ENCODE measurements at regions not wholly inside any gene's neighbourhood (a gene's known extent, or its start where the extent isn't known, plus 50 kb on each side); places are given as distances from the start of the nearest gene placed in this dataset.

DNA sequence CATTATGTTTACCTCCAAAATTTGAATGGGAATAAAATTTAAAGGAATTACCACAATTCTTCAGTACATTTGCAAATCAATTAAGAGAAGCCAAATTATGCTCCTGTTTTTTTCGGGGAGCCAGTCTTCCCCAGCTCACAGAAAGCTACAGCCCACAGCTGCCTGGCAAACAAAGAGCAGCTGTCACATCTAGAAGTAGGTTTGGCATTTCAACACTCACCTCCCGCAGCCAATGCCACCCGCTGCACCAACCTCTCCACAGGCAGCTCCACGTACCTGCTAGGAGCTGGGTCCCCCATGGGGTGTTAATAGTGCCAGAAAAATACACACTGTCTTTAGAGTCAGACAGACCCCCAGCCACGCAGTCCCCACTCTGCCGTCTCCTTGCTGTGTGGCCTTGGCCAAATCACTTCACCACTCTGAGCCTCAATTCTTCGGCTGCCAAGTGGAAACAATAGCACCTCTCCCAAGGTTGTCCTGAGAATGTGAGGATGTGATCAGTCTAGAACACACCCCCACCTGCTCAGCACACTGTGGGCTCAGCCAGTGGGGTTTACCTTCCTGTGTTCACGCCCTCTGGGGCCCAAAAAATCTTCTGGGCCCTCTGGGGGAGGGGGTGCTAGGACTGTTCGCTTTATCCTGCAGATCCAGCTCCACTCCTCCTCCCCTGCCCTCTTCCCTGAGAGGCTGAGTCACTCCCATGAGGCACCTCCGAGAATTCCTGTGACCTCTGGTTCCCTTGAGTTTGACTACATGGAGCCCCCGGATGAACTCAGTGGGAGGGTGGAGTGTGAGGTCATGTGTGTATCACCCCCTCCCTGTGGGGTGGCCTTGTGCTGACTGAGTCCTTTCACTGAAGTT, 204.3 kb upstream of the GRIK3 start:
- H4K91ac ChIP-seq (ENCODE audit: insufficient read length, low read depth, low read length) = no peak overlapping the region
- no peak overlapping the region for H3K56ac ChIP-seq (ENCODE audit: insufficient read length, low read depth, low read length)
- no peaks in the 10 kb centered on the region for H4K20me1 ChIP-seq (ENCODE audit: control insufficient read depth, insufficient read depth, insufficient read length)
- no peak overlapping the region for H3K4me2 ChIP-seq (ENCODE audit: insufficient read depth, insufficient read length, low read length)
- H2BK15ac ChIP-seq (ENCODE audit: low read depth, low read length) = no peak overlapping the region
- 0 out of 7 replicates have a peak overlapping the region, but pooled peaks of 1 of the 3 experiments have one; percentile 57 for H3K27ac Mint-ChIP-seq
- DNase-seq = no peak
- H3T11ph ChIP-seq (ENCODE audit: low read length) = no peak overlapping the region
- H2BK20ac ChIP-seq (ENCODE audit: low read depth, low read length, poor library complexity, severe bottlenecking) = no peak overlapping the region
- no CpG with 5 or more reads among the region's 11 CpGs for WGBS (ENCODE audit: extremely low coverage, insufficient read length, low lambda C conversion rate)
- H3K23me2 ChIP-seq (ENCODE audit: insufficient read length, low read depth, low read length, poor library complexity, severe bottlenecking) = no peaks in the 10 kb centered on the region
- no peak overlapping the region for H2AK5ac ChIP-seq (ENCODE audit: insufficient read length, low read length)
- H3K27me3 ChIP-seq (ENCODE audit: insufficient read depth, low read length) = no peaks in the 10 kb centered on the region; the same call in 1 of the 2 replicates
- no peak overlapping the region for H4K5ac ChIP-seq (ENCODE audit: insufficient read length, low read depth, low read length)
- no peak overlapping the region for H4K8ac ChIP-seq (replicated peaks; ENCODE audit: insufficient read length, low read depth, low read length)
- H3K36me3 Mint-ChIP-seq (ENCODE audit: insufficient read depth in 1 of 3, low read depth in 3 of 3) = no peaks in the 10 kb centered on the region; a peak in 2 of 7 replicates
- no peaks in the 10 kb centered on the region for H3K9me3 ChIP-seq (ENCODE audit: control insufficient read depth, low read depth, low read length)
- H2BK12ac ChIP-seq (ENCODE audit: insufficient read length, low read depth, low read length) = no peak overlapping the region
- H3K4me3 Mint-ChIP-seq = no peak overlapping the region
- no peak overlapping the region for H3K9ac ChIP-seq (ENCODE audit: extremely low read depth, insufficient read length, low read length)
- peaks cover 38% of the 10 kb centered on the region for H3K27me3 Mint-ChIP-seq (ENCODE audit: low read depth)
- no peak overlapping the region for H3K14ac ChIP-seq (ENCODE audit: insufficient read depth, low read length)
- H2BK5ac ChIP-seq (ENCODE audit: insufficient read length, low read length) = no peak overlapping the region
- no peak overlapping the region for H2BK120ac ChIP-seq (ENCODE audit: low read depth, low read length, poor library complexity, severe bottlenecking)
- H2AFZ ChIP-seq (ENCODE audit: low read length) = no peak overlapping the region
- TF ChIP-seq, protein P1, sequence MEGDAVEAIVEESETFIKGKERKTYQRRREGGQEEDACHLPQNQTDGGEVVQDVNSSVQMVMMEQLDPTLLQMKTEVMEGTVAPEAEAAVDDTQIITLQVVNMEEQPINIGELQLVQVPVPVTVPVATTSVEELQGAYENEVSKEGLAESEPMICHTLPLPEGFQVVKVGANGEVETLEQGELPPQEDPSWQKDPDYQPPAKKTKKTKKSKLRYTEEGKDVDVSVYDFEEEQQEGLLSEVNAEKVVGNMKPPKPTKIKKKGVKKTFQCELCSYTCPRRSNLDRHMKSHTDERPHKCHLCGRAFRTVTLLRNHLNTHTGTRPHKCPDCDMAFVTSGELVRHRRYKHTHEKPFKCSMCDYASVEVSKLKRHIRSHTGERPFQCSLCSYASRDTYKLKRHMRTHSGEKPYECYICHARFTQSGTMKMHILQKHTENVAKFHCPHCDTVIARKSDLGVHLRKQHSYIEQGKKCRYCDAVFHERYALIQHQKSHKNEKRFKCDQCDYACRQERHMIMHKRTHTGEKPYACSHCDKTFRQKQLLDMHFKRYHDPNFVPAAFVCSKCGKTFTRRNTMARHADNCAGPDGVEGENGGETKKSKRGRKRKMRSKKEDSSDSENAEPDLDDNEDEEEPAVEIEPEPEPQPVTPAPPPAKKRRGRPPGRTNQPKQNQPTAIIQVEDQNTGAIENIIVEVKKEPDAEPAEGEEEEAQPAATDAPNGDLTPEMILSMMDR (conservative IDR thresholded peaks at IDR 0.05) = no peak
- H3K4ac ChIP-seq (ENCODE audit: low read depth, low read length) = no peak overlapping the region
- H3K27ac ChIP-seq (ENCODE audit: insufficient read length, low read depth, low read length) = no peak overlapping the region
- H3K18ac ChIP-seq (ENCODE audit: insufficient read length, low read depth, low read length) = no peak overlapping the region
- H3K79me2 ChIP-seq (ENCODE audit: insufficient read depth, low read length) = no peaks in the 10 kb centered on the region
- peaks cover 53 to 76% of the 10 kb centered on the region in 2 experiments for H3K4me1 Mint-ChIP-seq
- H3K4me1 ChIP-seq (ENCODE audit: insufficient read depth, low read length) = peaks cover 9% of the 10 kb centered on the region
- no peaks in the 10 kb centered on the region; a peak in 1 of 5 replicates for H3K9me3 Mint-ChIP-seq
- no peak overlapping the region for H3K23ac ChIP-seq (ENCODE audit: insufficient read length, low read depth, low read length)
- H3K79me1 ChIP-seq (ENCODE audit: insufficient read depth, low read depth, low read length, poor library complexity, severe bottlenecking) = no peaks in the 10 kb centered on the region

All from H9 (cell line).